CD4-positive, alpha-beta T cell treated with Interleukin-1 beta for 1 hour (primary cell): ENCODE measurements at regions not wholly inside any gene's neighbourhood (a gene's known extent, or its start where the extent isn't known, plus 50 kb on each side); places are given as distances from the start of the nearest gene placed in this dataset.

Experiments used
- DNase-seq, 2 donors: peaks; one replicate each; pipeline ENCODE4 v3.0.0-alpha.2; 2020 to 2022

DNA sequence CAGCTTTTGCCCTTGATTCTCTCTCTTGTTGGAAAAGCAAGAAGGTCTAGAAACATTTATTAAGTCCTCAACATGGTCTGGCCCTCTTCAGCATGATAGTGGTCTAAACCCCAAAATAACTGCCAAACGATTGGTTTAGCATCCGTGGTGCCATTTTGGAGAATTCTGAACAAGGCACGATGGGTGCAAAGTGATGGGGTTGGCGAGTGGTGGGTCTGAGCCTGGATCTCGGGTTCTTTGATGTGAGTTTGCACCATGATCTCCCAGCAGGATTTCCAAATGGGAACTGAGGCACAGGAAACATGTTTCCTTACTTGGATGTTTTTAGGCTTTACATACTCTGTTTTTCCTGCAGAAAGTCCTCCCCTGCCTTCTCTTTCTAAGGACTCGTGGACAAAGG lies 240.3 kb downstream of the MYCN start:
- no peak for DNase-seq

DNA sequence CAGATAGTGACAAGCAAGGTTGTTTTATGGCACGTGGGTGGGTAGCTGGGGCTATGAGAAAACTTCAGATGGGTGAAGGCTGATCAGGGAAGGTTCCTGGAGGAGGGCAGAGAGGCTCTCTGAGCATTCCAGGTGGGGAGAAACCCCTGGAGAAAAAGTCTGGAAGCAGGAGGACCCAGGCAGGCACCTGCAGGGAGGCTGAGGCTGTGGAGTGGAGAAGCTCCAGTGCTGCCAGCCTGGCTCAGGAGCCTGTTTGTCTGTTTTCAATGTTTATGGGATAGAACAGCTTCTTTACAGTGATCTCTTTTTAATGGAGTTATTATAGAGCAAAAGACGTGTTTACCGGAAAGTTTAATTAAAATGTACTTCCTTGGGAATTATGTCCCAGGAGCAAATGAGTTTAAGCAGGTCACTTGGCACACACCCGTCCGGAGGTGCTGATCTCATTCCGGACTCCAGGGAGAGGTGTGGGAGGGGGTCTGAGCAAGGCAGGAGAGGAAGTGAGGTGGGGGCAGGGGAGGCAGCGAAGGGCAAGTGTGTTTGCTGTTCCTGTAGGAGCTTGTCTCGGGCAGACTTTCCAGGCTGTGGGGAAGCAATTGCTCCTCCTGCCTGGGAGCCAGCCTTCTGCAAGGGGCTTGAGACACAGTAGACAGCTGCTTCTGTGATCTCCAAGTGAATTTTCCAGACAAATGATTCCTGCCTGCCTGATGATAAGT lies 239.5 kb downstream of the MYCN start:
- DNase-seq, result no peak

DNA sequence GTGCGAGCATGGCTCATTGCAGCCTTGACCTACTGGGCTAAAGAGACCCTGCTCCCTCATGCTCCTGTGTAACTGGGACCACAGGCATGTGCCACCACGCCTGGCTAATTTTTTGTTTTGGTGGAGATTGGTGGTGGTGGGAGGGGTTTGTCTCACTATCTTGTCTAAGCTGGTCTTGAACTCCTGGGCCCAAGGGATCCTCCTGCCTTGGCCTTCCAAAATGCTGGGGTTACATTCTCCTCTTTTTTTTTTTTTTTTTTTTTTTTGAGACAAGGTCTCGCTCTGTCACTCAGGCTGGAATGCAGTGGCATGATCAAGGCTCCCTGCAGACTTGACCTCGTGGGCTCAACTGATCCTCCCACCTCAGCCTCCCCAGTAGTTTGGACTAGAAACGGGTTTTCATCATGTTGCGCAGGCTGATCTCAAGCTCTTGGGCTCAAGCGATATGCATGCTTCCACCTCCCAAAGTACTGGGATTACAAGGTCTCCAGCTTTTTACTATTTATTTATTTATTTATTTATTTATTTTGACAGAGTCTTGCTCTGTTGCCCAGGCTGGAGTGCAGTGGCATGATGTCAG lies 238.3 kb downstream of the MYCN start:
- no peak for DNase-seq

DNA sequence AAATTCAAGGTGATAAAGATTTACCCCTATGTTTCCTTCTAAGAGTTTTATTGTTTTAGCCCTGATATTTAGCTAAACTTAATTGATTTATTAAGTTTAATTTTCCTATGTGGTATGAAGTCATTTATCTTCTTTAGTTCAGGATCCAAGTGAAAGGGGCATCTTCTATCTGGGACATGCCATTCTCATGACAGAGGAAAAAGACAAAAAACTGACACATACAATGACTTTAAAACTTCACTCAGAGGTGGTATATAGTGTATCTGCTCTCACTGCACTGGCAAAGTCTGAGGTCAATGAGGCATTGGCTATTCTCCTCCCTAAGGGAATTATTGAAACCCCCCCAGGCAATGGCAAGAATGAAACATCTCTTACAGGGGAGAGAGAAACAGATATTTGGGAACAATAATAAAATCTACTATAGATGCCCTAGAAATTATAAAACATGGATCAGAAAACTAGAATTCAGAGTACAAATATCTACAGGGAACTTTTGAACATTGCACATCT lies 237.4 kb downstream of the MYCN start:
- no peak for DNase-seq

DNA sequence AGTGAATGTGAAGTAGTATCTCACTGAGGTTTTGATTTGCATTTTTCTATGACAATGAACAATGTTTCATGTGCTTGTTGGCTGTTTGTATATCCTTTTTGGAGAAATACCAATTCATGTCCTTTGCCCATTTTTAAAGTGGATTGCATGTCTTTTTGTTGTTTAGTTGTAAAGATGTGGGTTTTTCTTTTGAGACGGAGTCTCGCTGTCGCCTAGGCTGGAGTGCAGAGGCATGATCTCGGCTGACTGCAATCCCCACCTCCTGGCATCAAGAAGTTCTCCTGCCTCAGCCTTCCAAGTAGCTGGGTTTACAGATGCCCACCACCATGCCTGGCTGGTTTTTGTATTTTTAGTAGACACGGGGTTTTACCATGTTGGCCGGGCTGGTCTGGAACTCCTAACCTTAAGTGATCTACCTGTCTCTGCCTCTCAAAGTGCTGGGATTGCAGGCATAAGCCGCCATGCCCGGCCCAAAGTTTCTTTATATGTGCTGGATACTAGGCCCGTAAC lies 236.7 kb downstream of the MYCN start:
- no peak for DNase-seq

DNA sequence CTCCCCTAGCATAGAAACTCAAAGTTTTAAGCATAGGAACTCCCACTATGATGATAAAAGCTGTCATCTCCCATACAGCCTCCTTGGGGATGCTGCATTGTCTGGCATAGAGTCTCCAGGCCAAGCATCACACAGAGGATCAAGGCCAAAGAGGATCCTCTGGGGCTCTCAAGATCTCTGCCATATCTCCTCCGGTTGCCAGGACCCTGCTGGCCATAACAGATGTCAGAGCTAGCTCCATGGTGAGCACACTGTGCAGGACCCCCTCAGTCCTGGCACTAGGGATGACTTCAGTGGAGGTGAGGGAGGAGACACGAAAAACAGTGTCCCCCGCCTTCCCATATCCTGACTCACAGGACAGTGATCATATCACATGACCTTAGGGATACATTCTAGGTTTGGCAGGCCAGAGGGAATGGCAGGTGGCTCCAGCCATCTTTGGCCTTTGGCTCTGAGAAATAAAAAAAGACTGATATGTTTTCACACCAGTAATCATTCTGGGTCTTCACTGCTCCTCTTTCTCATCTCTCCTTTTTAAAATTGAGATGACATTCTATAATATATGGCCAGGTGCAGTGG lies 235.0 kb downstream of the MYCN start:
- no peak for DNase-seq

DNA sequence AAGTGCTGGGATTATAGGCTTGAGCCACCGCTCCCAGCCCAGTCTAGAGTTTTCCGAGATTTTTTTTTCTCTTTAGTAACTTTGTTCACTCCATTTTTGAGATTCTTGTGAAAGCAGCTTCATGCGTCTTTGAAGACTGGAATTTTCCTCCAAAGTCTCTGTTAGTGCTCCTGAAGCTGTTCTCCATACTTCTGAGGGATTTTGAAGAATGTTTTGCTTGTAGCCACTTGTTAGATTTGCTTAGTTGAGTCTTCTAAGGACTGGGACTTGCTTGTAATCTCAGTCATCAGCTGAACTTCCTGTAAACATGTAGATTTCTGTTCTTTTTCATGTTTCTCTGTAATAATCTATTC lies 234.3 kb downstream of the MYCN start:
- DNase-seq, result no peak

DNA sequence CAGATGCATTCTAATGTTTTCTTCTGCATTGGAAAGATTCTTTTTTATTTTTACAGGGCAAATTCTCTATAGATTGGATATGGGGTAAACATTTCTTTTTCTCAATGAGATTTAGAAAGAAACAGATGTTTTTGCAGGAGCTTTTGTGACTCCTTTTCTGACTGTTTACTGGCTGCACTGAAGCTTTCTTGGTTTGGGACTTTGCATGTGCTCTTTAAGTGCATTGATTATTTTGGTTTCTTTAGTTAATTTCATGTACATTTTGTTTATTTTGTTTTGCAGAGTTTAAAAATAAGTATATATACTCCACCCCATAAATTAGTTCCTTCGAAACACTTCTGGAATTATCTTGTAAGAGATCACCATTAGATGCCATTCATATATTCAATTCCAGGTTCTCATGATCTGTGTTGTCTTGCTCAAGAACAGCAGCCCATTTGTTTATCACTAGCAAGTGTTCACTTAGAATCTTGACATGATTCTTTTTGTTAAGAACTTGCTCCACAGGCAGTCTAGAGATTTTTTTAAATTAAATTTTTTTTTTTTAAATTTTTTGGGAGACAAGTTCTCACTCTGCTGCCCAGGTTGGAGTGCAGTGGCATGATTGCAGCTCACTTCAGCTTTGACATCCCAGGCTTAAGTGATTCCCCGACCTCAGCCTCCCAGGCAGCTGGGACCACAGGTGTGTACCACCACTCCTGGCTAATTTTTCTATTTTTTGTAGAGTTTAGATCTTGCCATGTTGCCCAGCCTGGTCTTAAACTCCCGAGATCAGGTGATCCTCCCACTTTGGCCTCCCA lies 233.7 kb downstream of the MYCN start:
- no peak for DNase-seq

DNA sequence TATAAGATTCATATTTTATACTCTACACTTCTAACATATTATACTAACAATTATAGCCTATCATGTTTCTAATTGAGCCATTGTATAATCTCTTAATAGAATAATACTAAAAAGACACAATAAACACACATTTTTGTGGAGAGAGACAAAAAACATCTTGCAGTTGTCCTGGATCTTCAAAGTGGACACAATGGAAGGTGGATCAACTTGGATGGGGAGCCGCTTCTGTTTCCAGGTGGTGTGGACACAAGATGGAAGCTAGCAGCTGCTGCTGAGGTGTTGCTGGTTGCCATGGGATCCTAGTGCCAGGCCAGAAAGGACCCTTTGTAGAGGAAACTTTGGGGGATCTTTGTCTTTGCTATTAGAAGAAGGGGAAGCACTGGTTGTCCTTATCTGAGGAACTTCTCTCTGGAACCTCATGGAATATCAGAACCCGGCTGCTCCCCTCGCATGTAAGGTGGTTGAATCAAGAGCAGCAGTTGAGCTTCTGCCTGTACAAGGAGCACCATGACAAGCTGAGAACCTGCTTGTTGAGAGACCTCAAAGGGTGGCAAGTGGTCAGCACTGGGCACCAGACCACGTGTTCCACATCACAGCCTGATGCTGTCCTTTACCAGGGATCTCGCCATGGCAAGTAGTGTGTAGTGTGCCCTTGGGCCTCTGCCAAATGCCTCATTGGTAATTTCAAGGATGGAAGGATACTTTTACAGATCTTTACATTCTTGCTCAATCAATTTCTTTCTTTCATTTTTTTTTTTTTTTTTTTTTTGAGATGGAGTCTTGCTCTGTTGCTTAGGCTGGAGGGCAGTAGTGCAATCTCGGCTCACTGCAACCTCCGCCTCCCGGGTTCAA lies 232.2 kb downstream of the MYCN start:
- no peak for DNase-seq

DNA sequence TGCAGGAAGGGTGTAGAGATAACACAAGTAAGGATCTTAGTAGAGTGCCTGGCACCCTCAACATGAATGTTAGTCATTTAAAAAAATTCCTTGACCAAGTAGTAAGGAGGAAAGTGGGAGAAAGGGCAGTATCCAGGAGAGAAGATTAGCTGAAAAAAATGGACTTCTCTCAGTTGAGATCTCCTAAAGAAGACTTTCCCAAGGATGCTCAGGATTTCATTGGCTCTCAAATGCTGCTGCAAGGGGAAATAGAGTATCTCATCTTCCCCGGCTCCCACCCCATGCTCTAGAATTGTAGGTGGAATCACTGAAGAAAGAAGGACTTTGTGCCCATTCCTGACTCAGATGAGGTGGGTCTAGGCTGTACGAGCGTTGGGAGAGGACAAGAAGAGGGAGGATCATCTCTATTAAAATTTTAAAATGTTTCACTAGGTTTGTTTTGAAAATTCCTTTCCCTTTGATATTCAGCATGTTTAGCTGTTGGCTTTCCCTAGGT lies 231.1 kb downstream of the MYCN start:
- no peak for DNase-seq

DNA sequence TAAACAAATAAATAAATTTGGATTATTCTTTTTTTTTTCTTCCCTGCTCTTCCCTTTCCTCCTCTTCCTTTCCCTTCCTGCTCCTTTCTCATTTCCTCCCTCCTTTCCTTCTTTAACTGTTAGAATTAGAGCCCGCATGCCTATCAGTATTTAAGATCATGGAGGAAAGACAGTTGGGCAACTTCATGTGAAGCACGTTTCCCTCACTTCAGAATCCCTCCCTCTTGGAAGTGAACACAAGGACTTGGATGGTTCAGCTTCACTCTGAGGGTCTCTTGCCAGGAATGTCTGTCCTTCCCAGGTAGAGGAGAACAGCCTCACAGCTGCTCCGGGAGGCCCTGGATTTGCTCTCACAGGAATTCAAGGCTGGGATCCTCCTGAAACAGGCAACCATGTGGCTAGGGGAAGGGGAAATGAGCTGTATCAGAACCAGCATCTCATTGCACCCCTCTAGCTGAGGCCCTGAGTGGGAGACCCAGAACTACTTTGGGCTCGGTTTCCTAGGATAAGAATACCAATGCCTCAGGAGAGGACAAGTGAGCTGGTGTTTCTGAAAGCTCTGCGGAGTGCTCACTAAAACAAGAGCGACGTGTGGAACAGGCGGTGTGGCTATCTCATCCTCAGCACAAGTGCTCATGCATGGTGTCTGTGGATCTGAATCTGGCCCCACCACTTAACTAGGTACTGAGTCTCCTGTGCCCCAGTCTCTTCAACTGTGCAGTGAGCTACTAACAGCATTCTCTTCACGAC lies 230.5 kb downstream of the MYCN start:
- no peak for DNase-seq

DNA sequence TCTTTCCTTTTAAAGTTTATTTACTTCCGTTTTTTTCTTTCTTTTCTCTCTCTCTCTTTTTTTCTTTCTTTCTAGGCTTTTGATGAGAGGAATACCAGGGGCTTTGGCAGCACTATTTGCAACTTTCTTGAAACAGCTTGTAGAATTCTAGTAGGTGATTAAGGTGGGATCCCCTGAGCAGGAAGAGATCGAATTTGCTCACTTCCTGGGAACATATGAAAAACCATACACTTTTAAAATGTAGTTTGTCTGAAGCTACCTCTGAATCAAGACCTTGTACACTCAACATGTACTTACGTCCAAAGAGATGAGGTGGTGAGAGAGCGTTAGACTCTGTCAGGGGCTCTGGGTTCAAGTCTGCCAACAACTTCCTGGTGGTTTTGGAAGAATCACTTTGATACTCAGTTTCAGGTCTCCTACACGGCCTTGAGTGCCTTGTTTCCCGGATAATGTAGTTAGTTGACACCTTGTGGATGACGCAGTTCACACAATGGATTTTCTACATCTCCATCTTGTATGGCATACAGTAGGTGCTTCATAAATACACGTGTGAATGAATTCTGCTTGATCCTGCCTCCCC lies 229.1 kb downstream of the MYCN start:
- no peak for DNase-seq

DNA sequence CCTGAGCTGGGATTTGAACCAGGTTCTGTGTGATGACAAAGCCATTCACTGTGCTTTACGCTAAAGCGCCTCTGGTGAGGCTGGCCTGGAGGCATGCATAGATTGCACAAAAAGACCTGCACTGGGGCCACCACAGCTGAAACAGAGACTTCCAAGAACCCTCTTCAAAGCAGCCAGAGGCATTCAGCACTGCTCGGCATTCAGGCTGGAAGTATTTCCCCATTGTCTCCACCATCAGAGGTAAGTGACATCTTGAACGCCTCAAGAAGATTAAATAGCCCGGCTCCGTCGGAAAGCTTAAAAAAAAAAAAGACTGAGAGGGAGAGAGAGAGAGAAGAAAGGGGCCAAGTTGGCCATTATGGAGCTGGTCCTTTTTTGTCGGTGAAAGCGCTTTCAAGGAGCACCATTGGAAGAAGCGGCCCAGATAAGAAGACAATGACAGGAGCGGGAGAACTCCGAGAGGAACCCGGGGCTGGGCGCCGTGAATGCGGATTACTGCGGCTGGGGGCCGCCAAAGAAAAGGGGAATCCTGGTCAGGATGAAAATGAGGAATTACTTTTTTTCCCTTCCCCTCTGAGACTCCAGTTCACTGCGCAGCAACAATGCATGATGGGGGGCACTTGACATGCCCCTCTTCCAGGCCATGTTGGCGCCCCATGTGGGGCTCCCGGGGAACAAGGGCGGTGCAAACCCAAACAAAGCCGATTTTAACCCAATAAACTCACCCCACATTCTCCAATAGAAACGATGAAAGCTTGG lies 228.3 kb downstream of the MYCN start:
- DNase-seq, result no peak

DNA sequence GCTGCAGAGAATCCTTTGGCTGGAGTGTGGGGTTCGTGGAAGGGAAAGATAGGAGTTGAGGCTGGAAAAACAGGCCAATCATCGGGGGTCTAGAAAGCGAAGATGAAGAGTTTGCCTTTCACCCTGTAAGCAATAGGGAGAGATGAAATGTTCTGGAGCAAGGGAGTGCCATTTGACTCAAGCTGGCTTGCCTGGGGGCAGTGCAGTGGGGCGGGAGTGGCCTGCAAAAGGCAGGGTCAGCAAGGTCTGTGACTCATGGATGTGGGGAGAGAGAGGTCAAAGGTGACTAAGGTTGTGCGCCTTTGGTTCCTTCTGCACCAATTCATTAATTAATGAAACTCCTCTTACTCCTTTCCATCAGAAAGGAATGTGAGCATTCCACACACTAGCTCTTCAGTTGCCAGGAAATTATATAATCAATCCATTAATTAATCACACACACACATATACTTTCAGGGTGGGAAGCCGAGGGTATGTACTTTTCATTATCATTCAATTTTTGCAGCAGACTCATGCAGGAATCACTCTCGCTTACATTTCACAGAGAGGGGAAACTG lies 227.6 kb downstream of the MYCN start:
- no peak for DNase-seq

DNA sequence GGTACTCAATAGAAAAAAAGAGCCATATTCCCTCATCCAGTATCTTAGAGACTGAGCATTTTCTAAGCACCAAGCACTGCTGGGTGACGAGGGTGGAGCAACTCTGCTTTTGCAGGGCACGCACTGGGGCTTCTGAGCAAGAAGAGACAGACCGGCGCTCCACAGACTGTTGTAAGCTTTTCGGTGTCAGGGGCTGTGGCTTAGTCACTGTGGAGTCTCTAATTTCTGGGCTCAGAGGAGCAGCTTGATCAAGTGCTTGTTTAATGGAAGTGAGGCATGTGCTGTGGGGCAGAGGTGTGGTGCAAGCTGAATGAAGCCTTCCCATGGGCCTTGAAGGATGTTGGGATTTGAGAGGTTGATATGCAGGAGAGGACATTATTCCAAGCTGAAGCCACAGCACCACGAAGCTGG lies 227.1 kb downstream of the MYCN start:
- DNase-seq, result no peak

DNA sequence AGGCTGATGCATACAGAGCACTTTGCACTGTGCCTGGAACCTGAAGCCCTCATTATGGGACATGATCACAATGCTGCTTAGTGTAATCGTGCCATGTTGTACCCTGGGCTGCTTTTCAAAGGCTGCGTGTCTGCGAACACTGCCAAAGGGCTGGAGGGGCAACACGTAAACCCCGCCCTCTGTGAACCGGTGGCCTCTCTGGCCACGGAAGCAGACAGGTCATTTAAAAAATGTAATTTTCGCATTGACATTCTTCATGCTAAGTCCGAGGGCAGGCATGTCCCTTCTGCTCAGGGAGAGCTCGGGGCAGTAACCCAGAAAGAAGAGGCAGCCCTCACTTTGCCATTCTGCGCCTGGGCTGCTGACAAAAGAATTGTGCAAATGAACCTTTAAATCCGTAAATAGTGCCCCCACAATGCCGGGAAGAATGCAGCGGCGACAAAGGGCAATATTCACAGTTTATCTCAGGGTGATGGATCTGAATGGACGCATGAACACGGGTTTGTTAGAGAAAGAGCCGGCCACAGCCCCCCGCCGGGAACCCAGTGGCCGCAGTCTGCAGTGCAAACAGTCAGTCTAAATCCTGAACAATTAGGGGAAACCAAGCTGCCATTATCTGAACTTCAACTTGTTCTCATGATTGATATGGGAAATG lies 226.1 kb downstream of the MYCN start:
- DNase-seq, result no peak

DNA sequence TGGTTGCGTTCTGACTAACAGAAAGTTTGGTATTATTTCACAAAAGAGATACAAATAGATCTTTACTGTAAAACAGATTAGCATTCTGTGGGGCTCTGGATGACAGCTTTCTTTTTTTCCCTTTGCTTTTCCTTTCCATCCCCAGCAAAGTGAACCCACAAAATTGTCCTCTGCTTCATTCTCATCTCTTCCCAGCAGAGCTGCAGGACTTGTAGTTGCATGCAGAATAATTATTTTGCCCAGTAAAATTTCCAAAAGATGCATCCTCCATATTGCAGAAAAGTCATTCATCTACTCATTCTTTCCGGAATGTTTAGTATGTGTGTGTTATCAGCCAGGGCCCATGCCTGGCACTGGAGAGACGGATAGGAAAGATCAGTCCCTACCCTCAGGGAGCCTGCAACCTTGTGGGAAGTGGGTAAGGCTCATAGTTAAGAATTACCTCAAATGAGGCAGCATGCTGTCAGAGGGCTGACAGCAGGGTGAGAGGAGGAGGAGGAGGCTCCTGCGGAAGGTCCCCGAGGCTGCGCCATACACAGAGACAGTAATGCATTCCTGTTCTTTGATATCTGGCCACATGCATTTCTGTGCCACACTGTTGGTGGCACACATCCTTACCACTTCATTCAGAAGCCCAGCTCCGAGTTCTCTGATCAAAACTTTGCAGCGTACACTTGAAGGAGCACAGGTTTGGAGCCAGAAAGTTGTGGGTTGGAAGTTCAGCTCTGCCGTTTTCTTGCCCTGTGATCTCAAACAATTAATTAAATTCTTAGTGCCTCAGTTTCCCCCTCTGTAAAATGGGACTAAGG lies 225.4 kb downstream of the MYCN start:
- DNase-seq, result no peak

DNA sequence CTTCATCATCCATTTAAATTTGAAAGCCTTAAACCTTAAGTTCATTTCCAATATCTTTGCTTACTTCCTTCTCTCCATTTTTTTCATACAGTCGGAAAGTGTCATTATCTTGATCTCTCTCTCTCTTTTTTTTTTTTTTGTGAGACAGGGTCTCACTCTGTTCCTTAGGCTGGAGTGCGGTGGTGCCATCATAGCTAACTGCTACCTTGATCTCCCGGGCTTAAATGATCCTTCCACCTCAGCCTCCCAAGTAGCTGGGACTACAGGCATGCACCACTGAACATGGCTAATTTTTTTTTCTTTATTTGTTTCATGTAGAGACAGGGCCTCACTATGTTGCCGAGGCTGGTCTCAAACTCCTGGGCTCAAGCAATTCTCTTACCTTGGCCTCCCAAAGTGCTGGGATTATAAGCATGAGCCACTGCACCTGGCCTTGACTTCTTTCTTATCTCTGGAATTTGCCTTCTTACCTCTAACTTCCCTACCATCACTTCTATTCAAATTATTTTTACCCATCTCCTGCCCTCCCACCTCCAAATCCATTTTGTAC lies 222.2 kb downstream of the MYCN start:
- DNase-seq, result no peak
